Heart left ventricle (tissue), 13 donors: ENCODE measurements at regions not wholly inside any gene's neighbourhood (a gene's known extent, or its start where the extent isn't known, plus 50 kb on each side); places are given as distances from the start of the nearest gene placed in this dataset.

ENCODE experiments used
- CTCF ChIP-seq, 12 donors: fragments of 200-600 bp; sonication (generic) in 4 of 12; IDR thresholded peaks; one replicate each; pipeline versions ENCODE4 v1.5.0 to v1.8.0; 2018 to 2022; ENCODE audit warnings: antibody characterized with exemption in 12 of 12, mild to moderate bottlenecking in 5 of 12
- POLR2A ChIP-seq, 2 donors: fragments of 450-650 bp; IDR thresholded peaks; one replicate each; pipeline ENCODE4 v1.6.1; 2017; ENCODE audit warnings: antibody characterized with exemption in 2 of 2, mild to moderate bottlenecking in 2 of 2, moderate library complexity in 2 of 2
- donor health status: ischemic (EF 13 %, LVEDD 7.1; RV severe dilation, severe dysfunction).
- donor health status: DM: no; HTN: yes; CAD: no.
- donor health status: DM: no; HTN: no; CAD: no.
- donor health status: ischemic (EF 25% LVEDD 6.9; RV normal size, moderate dysfunction).
- donor health status: ischemic (EF 25% LVEDD 5.7; RV mildly dilated, moderate dysfunction).
- donor health status: ischemic (EF 35%, LVEDD 5.7; RV mildly dilated, moderate dysfunction).
- donor health status: nonischemic (EF 11% LVEDD 7.7; RV severe dilation, severe dysfunction).
- donor health status: DM: yes; HTN: yes; CAD: no.
- donor health status: PGD.
- donor health status: ischemic (EF 29% LVEDD 5.4; RV normal size, mild dysfunction).
- donor health status: nonischemic (EF 23%, LVEDD 6.1; RV moderate dilation, normal function).

GRCh38 chr6:7671581-7671980, 54.3 kb upstream of the BMP6 start:
- TF ChIP-seq CTCF (IDR thresholded peaks at IDR 0.05), result no peak
- TF ChIP-seq POLR2A (IDR thresholded peaks at IDR 0.05), result no peak
